Choroid plexus epithelial cell (primary cell): ENCODE measurements at regions not wholly inside any gene's neighbourhood (a gene's known extent, or its start where the extent isn't known, plus 50 kb on each side); places are given as distances from the start of the nearest gene placed in this dataset.

ENCODE experiments used
- DNase-seq: peaks from one replicate; pipeline ENCODE4 v3.0.0-alpha.2; 2010; ENCODE audit warnings: low read depth
- H3K4me3 ChIP-seq: 2 replicates; pipeline ENCODE4 v1.5.1; 2011; ENCODE audit warnings: low read depth, mild to moderate bottlenecking, control low read depth, low read length, moderate library complexity
- CTCF ChIP-seq: conservative IDR thresholded peaks from 2 replicates; pipeline ENCODE4 v1.5.1; 2011; ENCODE audit warnings: low read depth, mild to moderate bottlenecking, control low read depth, inconsistent platforms, low read length, moderate library complexity

GRCh38 chr14:58780185-58780584 lies 142.4 kb downstream of the DACT1 start:
- no peak overlapping the region for H3K4me3 ChIP-seq
- no peak for TF ChIP-seq CTCF
- no peak for DNase-seq

GRCh38 chr14:58780605-58781004 lies 142.8 kb downstream of the DACT1 start:
- TF ChIP-seq CTCF: no peak
- H3K4me3 ChIP-seq: no peak overlapping the region
- DNase-seq: no peak

GRCh38 chr14:58782011-58782410 lies 144.2 kb downstream of the DACT1 start:
- TF ChIP-seq CTCF: no peak
- no peak overlapping the region for H3K4me3 ChIP-seq
- DNase-seq: no peak

GRCh38 chr14:58783792-58784511 lies 146.2 kb downstream of the DACT1 start:
- peak; percentile 52 for DNase-seq
- TF ChIP-seq CTCF: no peak
- H3K4me3 ChIP-seq: no peak overlapping the region

- H3K4me3 ChIP-seq: no peak overlapping the region
- TF ChIP-seq CTCF: no peak
- no peak for DNase-seq
These were observed 147.2 kb downstream of the DACT1 start for GRCh38 chr14:58784931-58785330.

GRCh38 chr14:58785701-58786100 lies 147.9 kb downstream of the DACT1 start:
- no peak overlapping the region for H3K4me3 ChIP-seq
- TF ChIP-seq CTCF: no peak
- no peak for DNase-seq

GRCh38 chr14:58787592-58787991 lies 149.8 kb downstream of the DACT1 start:
- no peak overlapping the region for H3K4me3 ChIP-seq
- TF ChIP-seq CTCF: no peak
- DNase-seq: no peak
